GM12872 (cell line): ENCODE measurements at regions not wholly inside any gene's neighbourhood (a gene's known extent, or its start where the extent isn't known, plus 50 kb on each side); places are given as distances from the start of the nearest gene placed in this dataset.

ENCODE experiments used
- TF ChIP-seq, protein P1 (sequence below): IDR thresholded peaks from 3 replicates; pipeline ENCODE4 v1.5.1; 2011; ENCODE audit warnings: low read depth, mild to moderate bottlenecking, low read length, moderate library complexity; ENCODE audit not compliant: insufficient read depth

DNA sequence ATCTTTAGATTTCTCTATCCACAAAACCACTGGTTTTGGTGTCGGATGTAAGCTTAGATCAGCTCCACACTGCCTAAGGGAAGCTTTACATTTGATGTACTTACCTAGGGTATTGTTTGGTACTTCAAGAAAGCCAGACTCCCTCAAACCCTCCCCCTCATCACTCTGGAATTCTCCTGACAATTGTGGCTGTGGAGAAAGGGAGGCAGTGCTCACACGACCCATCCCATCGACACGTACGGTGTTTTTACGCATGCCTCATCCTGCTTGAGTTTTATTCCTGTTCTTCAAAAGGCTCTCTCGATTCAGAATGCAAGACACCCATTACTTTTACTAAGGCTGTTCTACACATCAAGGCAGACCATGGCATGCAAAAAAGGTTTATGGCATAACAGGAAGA, 67.3 kb upstream of the ONECUT1 start:
- TF ChIP-seq, protein P1, sequence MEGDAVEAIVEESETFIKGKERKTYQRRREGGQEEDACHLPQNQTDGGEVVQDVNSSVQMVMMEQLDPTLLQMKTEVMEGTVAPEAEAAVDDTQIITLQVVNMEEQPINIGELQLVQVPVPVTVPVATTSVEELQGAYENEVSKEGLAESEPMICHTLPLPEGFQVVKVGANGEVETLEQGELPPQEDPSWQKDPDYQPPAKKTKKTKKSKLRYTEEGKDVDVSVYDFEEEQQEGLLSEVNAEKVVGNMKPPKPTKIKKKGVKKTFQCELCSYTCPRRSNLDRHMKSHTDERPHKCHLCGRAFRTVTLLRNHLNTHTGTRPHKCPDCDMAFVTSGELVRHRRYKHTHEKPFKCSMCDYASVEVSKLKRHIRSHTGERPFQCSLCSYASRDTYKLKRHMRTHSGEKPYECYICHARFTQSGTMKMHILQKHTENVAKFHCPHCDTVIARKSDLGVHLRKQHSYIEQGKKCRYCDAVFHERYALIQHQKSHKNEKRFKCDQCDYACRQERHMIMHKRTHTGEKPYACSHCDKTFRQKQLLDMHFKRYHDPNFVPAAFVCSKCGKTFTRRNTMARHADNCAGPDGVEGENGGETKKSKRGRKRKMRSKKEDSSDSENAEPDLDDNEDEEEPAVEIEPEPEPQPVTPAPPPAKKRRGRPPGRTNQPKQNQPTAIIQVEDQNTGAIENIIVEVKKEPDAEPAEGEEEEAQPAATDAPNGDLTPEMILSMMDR, result no peak

DNA sequence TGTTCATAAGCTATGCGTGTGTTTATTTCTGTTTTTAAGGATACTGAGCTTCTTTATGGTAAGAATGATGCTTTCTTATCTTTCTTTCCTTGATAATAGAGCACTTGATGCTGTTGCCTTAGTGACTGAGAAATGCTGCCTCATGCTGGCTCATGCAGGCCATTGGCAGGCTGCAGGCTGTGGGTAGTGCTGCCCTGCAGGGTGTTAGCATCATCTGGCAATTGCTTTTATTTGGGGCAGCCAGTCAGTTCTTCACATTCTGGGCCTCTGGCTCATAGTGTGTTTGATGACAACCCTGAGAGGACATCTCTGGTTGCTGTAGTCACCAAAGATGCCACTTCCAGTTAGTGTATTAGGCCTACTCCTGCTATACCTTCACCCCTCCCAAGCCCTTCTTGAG, 66.2 kb upstream of the ONECUT1 start:
- TF ChIP-seq, protein P1, result no peak

DNA sequence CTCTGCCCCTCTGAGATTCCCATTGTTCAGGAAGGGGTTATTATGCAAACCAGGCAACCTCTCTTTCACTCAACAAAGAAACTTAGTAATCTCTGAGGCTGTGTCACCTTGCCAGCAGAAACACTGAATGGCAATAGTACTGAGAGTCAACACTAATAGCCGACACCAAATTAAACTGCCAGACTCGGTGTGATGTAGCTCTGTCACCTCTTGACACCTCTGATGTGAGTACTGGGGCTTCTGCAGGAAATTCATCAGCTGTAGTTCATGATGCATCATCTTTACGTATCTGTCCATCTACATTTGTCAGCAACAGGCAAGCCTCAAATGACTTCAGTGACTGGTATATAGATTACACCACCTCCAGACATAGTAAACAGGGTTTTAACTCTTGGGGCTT, 65.0 kb upstream of the ONECUT1 start:
- TF ChIP-seq, protein P1, result no peak

DNA sequence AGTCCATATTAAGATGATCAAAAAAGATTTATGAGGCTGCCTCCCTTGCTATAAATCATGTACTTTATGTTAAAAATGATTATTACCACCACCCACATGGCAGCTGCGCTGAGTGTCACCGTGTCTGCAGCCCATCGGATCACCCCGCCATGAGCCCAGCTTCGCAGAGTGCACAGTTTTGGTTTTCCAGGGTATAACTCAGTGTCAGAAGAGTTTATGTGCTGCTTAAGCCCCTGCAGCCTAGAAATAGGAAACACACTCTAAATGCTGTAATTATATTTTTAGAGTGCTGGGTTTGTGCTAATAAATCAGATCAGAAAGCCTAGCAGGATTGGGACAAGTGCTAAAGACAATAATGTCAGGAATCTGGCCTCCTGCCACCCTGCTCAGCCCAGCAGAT, 54.7 kb upstream of the ONECUT1 start:
- TF ChIP-seq, protein P1, result no peak
